GM04503 (cell line): ENCODE measurements at regions not wholly inside any gene's neighbourhood (a gene's known extent, or its start where the extent isn't known, plus 50 kb on each side); places are given as distances from the start of the nearest gene placed in this dataset.
"Not testable (repeated sequence)": the region's sequence is repeated elsewhere in the genome, so short reads cannot be mapped to it uniquely, and the experiment has no call there.

Experiments
- DNase-seq: peaks from one replicate; pipeline ENCODE4 v3.0.0-alpha.2; 2012; ENCODE audit warnings: low read depth

DNA sequence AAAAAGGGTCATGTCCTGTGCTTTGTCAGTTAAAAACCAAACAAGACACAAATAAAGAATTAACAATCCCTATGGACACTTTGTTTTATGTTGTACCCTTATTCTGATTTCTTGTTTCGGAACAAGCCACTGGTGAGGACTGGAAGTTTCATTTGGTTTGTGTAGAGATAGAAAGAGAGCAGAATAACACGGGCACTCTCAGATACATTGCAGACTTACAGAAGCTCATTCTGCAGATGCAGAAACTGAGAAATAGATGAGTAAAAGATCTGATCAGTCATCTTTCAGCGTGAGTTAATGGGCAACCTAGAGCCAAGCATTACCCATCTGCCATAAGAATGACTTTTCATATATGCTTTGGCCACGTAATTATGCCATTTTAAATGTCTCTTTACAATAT lies 407.6 kb downstream of the RAB38 start:
- DNase-seq, result no peak

DNA sequence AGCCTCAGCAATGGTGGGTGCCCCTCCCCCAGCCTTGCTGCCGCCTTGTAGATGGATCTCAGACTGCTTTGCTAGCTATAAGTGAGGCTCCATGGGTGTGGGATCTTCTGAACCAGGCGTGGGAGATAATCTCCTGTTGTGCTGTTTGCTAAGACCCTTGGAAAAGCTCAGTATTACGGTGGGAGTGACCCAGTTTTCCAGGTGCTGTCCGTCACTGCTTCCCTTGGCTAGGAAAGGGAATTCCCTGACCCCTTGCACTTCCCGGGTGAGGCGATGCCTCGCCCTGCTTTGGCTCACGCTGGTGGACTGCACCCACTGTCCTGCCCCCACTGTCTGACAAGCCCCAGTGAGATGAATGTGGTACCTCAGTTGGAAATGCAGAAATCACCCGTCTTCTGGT lies 411.2 kb downstream of the RAB38 start:
- DNase-seq, result not testable (repeated sequence)

DNA sequence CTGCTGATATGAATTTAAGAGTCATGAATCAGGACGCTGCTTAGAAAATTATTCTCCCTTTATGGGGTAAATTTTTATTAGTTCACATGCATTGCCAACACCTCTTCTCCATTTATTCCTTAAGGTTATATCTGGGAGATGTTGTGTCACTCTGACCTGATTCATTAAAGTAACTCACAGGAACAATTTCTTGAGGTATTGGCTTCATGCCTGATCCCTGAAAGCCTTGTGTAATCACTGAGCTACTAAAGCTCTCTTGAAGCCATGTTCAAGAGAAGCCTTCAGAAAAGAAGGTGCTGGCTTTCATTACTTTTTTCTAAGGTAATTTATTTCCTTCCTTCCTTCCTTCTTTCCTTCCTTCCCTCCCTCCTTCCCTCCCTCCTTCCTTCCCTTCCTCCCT lies 420.6 kb downstream of the RAB38 start:
- DNase-seq, result no peak

DNA sequence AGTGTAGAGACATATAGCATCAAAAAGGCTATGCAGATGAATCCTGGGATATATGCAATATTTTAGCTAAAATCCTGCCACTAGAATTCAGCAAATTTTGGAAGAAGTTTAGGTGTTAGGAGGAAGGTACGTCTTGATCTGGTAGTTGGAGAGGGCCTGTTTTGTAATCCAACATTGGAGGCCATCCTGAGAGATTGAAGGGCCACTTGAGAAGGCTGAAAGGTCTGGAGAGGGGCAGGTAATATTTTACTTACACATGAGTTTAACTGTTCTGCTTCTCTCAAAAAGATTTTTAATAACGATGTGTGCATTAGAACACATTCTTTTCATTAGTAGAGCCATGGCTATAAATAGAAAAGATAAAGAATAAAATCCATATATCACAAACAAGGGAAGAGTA lies 422.1 kb downstream of the RAB38 start:
- DNase-seq, result no peak

DNA sequence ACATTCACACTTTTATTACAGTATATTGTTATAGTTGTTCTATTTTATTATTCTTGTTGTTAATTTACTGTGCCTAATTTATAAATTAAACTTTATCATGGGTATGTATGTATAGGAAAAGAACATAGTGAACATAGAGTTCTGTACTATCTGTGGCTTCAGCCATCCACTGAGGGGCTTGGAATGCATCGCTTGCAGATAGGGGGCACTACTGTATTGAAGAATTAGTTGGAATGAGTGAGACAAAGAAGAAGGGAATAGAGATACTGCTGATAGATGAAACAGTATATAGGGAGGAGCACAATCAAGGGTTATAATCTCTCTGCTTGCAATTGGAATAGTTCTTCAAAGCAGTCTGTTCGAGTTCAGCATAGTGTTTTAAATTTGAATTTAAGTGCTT lies 432.2 kb downstream of the RAB38 start:
- no peak for DNase-seq

DNA sequence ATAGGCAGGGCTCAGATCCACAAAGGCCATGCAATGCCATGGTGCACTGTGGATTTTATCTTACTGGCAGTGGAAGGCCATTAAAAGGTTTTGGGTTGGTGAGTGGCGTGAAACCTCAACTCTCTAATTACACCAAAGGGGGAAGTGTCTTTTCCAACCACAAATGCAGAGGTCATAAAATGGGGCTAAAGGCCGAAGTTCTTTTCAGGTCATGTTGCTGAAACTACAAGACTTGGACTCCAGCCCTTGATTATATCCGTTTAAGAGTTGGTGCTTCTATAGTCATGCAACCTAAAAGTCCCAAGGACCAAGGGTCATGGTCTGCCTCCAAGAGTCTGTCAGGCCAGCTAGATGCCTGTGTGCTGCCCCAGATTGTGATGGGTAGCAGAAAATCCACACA lies 434.3 kb downstream of the RAB38 start:
- DNase-seq, result no peak

DNA sequence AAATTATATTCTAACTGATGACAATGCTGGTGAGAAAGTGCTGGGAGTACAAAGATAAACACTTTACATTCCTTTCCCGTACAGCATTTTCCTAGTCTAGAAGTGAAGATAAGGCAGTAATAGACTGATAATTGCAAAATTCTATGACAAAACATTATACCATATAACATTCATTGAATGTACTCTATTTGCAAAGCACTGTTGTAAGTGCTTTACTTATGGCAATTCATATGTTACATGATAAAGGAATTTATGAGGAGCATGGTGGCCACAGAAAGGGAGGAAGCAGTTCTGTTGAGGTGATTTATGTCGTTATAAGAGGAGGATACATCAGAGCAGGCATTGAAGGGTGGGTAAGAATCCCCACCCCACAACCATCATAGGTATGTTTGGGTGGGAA lies 434.8 kb downstream of the RAB38 start:
- DNase-seq, result no peak

DNA sequence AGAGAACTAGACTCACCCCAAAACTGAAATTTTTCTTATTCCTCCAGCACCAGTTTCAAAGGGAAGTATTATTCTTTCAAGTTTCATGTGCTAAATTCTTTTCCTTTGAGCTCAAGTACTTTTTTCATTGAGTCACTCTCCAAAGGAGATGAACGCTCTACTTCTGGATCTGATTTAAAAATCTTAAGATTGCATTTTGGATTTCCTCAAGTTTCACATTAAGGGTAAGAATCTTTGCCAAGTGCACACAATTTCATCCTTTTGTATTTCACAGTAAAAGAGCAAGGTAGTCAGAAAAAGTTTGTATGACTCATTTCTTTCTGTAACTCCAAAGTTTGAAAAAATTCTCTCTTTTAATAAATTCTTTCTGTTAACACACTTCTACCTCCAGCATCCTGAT lies 435.5 kb downstream of the RAB38 start:
- no peak for DNase-seq

DNA sequence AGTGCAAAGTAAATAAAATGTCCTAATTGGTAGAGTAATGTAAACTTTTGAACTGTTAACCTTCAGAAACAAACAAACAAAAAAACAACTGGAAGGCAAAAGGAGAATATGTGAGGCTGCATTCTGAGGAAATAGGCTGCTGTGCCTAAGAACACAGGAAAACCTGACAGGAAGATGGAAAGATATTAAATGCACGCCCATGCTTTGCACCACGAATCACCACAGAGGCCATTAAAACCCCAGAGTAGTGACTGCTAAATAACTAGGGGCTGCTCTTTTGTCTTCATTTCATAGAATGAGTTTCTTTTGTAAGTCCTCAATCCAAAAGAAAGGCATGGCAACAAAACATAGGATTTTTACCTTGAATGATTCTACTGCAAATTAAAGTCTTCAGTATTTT lies 436.0 kb downstream of the RAB38 start:
- no peak for DNase-seq

DNA sequence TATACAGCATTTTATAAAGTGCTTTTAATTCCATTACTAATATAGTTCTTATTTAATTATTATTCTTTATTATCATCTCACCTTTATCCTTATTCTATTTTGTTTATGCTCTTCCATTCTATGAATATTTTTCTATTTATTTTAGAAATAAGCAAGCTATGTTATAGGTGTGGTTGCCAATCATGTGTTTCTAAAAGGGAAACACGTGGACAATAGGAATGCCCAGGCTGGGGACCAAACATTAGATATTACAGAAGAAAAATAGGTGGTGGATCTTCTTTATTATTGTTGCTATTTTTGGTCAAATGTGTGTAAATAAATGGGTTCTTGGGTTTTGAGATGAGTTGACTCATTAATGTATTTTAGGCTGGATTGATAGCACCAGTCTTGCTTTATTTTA lies 438.3 kb downstream of the RAB38 start:
- no peak for DNase-seq

DNA sequence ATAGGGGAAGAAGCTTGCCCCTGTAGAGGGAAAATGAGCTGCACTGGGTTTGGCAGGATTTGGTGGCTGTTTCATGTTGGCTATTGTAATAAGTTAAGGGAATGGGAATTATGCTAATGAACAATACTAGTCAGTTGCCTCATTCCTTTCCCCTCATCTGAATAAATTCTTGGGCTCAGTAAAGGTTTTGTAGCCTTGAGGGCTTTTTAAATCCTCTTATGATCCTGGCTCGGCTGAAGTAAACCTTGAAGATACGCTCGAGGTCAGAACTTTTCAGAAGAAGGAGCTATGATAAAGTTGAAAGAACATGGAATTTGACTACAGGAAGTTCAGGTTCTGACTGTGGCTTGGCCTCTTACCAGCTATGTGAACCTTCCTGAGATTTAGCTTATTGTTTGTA lies 448.7 kb downstream of the RAB38 start:
- DNase-seq, result no peak

DNA sequence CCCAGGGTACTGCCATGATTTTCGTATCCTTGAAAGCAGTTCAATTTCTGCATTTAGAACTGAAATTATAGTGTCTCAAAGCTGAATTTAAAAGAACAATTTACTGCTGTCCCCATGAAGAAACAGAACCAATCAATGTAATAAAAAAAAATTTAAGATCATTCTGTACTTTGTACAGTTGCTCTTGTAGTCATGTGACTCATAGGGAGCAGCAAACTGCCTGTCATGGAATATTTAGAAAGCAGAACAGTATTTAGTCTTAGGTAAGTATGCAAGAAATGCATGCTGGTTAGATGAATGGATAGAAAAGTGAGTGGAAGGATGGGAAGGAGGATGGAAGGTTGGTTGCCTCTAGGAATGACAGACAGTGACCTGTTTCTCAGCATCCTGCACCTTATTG lies 450.9 kb downstream of the RAB38 start:
- no peak for DNase-seq

DNA sequence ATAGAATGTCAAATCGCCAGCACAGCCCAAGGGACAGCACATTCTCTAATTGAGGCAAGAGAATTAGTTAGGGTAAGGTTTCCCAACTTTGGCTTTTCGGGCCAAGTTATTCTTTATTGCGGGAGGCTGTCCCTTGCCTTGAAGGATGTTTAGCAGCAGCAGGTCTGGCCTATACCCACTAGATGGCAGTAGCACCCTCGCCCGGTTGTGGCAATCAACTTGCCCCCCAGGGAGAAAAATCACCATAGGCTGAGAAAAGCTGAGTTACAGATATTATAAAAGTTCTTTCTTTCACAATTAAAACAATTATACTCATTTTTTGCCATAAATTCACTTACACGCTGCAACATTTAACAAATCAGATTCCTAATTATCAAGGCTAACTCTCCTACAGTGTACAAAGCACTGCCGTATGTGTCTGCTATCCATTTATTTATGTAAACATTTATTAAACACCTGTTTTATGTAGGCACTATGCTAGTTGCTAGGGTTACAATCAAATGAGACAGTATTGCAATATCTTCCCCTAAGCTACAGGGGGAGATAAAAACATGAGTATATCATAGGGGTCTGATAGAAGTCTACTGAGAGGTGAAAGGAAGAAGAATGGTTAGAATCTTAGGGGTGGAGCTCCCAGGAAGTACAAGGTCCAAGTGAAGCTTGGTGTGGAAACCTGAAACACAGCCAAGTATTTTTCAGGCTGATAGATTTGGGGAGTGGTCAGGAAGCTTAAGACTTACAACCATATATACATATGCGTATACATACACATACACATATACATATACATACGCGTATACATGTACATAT lies 452.3 kb downstream of the RAB38 start:
- no peak for DNase-seq

DNA sequence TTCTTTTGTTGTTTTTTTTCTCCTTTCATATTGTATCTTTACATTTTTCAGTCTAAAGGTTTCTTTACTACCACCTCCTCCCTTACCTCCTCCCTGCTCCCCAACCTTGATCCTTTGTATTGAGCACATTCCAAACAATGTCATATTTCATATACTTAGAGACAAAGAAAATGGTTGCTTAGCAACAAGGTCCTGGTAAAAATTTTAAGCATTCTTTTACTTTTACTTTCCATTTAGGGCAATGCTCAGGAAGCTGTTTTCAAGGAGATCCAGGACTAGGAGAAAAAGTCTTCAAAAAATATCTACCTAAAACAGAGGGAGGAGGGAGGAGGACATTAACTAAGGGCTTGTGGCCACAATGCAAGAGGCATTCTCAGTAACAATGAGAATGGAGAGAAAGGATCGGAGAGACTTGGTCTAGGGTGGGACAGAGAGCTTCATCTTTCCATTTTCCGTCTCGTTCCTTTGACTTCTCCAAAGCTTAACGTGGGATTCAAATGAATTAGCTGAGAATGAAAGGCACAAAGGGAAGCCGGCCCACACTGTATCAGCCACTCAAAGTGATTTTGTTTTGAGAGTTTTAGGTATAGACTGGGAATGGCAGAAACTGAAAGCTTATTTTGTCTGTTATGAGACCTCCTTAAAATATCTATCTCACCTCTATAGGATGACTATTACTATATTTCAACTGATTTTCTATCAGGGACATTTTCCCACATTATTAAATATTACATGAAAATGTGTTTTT lies 455.7 kb downstream of the RAB38 start:
- no peak for DNase-seq

DNA sequence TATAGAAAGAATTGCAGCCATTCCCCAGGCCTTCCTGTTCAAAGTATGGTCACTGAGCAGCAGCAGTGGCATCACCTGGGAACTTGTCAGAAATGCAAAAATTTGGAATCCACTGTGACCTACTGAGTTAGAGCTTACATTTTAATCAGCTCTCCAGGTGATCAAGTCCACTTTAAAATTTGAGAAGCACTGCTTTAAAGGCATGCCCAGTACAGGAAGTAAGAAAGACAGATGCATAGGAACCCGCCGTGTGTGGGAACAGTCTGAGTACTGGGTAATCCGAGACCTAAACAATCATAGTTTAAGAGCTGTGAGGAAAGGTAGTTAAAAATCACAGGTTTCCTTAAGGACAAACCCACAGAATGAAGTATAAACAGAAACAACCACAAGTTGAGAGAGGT lies 462.4 kb downstream of the RAB38 start:
- DNase-seq, result no peak

DNA sequence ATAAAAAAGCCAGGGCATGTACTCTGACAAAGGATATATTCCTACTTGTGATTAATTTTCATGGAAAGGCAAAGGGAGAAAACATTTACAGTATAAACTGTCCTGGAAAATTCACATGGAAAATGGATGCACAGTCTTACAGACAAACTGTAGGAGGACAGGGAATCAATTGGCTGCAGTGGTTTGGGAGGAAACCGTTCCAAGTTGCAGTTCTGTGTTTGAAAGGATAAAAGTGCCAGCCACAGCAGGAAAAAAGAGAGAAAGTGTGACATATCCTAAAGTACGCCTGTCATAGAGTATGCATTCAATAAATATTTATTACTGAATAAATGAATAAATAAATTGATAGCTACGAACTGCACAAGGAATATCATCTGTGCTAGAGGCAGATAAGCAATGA lies 462.9 kb downstream of the RAB38 start:
- DNase-seq, result no peak

DNA sequence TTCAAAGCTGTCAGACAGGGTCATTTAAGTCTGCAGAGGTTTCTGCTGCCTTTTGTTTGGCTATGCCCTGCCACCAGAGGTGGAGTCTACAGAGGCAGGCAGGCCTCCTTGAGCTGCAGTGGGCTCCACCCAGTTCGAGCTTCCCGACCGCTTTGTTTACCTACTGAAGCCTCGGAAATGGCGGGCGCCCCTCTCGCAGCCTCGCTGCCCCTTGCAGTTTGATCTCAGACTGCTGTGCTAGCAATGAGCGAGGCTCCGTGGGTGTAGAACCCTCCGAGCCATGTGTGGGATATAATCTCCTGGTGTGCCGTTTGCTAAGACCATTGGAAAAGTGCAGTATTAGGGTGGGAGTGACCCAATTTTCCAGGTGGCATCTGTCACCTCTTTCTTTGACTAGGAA lies 471.7 kb downstream of the RAB38 start:
- DNase-seq, result not testable (repeated sequence)

DNA sequence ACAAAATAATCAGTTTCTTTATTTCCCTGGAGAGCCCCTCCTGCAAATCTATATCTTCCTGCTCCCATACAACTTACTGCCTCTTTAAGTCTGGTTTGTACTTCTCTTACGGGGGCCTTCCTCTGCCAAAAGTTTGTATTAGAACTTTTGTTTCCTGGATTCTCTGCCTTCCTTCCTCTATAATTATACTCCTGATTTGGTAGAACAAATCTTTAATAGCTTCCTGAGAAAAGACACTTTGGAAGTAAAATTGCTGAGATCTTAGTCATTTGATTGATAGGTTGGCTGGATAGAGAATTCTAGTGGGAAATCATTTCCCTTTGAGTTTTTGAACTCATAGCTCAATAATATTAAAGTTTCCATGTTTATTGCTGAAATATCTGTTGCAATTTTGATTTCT lies 499.2 kb downstream of the RAB38 start:
- DNase-seq, result no peak

DNA sequence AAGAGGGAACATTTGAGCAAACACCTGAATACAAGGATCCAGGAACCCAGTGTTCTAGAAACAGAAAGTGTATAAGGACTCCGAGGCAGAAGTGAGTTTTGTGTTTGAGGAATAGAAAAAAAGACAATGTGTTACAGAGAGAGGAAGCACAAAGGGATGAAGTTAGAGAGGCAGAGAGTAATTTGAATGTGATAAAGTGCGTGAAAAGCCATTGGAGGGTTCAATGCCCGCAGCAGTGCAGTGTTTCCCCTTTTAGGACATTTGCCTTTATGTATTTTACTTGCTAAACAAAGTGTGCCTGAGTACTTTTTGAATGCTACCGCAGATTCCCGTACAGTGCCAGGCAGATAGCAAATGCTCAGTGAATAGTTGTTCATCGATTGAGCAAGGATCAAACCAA lies 508.5 kb downstream of the RAB38 start:
- no peak for DNase-seq

DNA sequence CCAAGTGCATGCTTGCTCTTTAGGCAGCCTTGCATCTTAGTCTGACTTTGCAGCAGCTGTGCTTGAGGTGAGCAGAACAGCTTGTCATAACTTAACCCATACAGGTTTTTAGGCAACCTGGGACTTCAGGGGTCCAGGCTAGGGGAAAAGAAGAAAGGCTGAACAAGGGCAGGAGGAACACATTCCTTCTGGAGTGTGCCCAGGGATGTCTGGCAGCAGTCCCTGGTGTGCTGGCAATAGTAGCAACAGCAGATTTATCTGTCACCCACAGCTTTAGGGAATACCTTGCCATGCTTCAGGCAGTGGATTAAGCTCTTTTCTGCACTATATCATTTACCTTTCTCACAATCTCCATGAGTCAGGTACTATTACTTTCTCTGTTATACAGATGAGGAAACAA lies 513.0 kb downstream of the RAB38 start:
- no peak for DNase-seq

DNA sequence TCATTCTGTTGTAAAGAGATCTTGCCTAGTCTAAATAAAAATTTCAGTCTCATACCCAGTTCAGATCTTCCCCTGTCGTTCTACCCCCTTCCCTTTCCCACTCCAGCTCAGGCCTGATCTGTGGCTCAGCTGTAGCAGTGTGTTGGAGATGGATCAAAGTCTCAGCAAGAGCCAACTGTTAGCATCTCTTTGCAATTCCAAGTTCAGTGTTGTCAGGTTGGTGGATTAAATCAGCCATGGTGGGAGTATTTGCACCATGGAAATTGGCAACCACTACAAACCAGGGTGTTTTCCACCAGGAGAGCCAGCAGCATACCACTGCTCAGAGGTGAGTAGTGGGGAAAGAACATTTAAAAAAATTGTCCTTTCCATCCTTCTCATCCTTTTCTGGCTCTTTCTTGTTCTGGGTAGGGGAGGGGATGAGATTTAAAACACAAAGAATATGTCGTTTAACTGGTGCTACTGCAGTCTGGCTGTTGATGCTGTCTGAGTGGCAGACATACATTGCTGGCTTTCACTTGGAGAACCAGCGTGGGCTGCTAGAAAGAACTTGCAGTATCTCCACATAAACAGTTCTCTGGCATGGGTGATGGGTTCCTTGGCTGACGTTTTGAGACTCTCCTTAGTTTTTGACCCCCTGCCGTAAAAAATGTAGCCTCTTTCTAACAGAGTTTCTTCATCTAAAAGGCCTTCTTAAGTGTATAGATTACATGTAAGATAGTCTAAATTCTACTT lies 514.1 kb downstream of the RAB38 start:
- no peak for DNase-seq

DNA sequence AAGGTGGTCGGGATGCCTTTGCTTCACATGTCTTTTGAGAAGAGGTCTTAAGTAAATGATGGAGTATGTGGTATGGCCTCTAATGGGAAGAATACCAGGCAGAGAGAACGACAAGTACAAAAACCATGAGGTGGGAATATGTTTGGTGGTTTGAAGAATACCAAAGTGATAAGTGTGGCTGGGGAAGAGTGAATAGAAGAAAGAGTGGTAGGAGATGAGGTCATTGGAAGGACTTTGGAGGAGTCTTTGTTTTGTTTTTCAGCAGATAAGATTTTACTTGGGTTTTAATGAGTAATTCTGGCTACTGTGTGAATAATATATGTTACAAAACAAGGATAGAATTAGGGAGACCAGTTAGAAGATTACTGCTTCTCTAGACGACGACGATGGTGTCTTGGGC lies 515.4 kb downstream of the RAB38 start:
- no peak for DNase-seq

DNA sequence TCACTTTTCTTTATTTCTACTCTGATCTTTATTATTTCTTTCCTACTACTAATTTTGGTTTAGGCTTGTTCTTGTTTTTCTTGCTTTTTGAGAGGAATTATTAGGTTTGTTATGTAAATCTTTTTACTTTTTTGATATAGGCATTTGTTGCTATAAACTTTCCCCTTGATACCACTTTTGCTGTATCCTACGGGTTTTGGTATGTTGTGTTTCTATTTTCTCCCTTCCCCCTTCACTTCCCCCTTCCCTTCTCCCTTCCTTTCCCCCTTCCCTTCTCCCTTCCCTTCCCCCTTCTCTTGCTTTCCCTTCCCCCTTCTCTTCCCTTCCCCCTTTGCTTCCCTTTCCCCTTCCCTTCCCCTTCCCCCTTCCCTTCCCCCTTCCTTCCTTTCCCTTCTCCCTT lies 529.6 kb downstream of the RAB38 start:
- DNase-seq, result no peak
